ENCODE measurements at regions not wholly inside any gene's neighbourhood (a gene's known extent, or its start where the extent isn't known, plus 50 kb on each side); places are given as distances from the start of the nearest gene placed in this dataset.

DNA sequence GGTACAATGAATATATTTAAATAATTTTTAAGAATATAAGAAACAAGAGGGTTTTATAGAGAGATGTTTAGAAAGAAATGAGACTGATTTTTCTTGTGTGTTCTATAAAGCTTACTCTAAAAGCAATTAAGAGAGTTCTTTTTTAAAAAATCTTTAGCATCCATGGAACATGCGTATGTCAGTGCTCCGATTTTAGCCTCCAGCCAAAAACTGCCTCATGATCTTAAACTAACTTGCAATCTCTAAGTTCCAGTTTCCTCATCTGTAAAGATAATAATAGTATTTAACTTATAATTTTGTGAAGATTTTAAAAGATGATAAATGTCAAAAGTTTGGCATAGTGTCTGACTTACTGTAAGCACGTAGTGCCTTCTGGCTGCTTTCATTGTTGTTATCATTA, 448.7 kb downstream of the EPHA4 start:
- H3K4me1 ChIP-seq, result no peaks in the 10 kb centered on the region
- no peak overlapping the region for H3K4me3 ChIP-seq
- no peak for TF ChIP-seq POLR2A (IDR thresholded peaks at IDR 0.05)
- TF ChIP-seq, protein P1, sequence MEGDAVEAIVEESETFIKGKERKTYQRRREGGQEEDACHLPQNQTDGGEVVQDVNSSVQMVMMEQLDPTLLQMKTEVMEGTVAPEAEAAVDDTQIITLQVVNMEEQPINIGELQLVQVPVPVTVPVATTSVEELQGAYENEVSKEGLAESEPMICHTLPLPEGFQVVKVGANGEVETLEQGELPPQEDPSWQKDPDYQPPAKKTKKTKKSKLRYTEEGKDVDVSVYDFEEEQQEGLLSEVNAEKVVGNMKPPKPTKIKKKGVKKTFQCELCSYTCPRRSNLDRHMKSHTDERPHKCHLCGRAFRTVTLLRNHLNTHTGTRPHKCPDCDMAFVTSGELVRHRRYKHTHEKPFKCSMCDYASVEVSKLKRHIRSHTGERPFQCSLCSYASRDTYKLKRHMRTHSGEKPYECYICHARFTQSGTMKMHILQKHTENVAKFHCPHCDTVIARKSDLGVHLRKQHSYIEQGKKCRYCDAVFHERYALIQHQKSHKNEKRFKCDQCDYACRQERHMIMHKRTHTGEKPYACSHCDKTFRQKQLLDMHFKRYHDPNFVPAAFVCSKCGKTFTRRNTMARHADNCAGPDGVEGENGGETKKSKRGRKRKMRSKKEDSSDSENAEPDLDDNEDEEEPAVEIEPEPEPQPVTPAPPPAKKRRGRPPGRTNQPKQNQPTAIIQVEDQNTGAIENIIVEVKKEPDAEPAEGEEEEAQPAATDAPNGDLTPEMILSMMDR (IDR thresholded peaks at IDR 0.05), result no peak
- DNase-seq (ENCODE audit: low spot score in 2 of 2), result no peak
- intact Hi-C loops (cut with DNase I; ENCODE audit: low total_unique reads), result loop anchor here (5.0 kb wide), 1 partner anchor 626 kb away; no protein-coding TSS in a partner anchor
- no peaks in the 10 kb centered on the region for H3K27me3 ChIP-seq
- H3K9me3 ChIP-seq, result peaks cover 6 to 8% of the 10 kb centered on the region in 2 donors
- no peaks in the 10 kb centered on the region for H3K36me3 ChIP-seq
- H3K27ac ChIP-seq, result no peak overlapping the region

GRCh38 chr2:221124532-221125240, 447.4 kb downstream of the EPHA4 start:
- TF ChIP-seq, protein P1 (IDR thresholded peaks at IDR 0.05), result no peak
- TF ChIP-seq POLR2A (IDR thresholded peaks at IDR 0.05), result no peak
- no peak for TF ChIP-seq POLR2AphosphoS5 (IDR thresholded peaks at IDR 0.05)
- Histone ChIP-seq H3K9me3 (peaks cover 6 to 8% of the 10 kb centered on the region in 2 donors), H3K4me3 (peak overlapping the region in 2 of 3 donors; percentile 30 to 53), H3K27ac (peak overlapping the region; percentile 46 to 52), H3K4me1 (no peaks in the 10 kb centered on the region), H3K27me3 (no peaks in the 10 kb centered on the region), H3K36me3 (no peaks in the 10 kb centered on the region)
- intact Hi-C loops (cut with DNase I; ENCODE audit: low total_unique reads), result loop anchor here (5.0 kb wide), 1 partner anchor 627 kb away; no protein-coding TSS in a partner anchor
- peak in 1 of 2 donors; percentile 78 for DNase-seq (ENCODE audit: low spot score in 2 of 2)

- Histone ChIP-seq H3K36me3 (no peaks in the 10 kb centered on the region), H3K4me1 (no peaks in the 10 kb centered on the region), H3K27me3 (no peaks in the 10 kb centered on the region), H3K27ac (no peak overlapping the region), H3K9me3 (peaks cover 6 to 8% of the 10 kb centered on the region in 2 donors), H3K4me3 (no peak overlapping the region)
- no peak for DNase-seq (ENCODE audit: low spot score in 2 of 2)
- intact Hi-C loops (cut with DNase I; ENCODE audit: low total_unique reads), result no loop called here
- TF ChIP-seq, protein P1 (IDR thresholded peaks at IDR 0.05), result no peak
- TF ChIP-seq POLR2AphosphoS5 (IDR thresholded peaks at IDR 0.05), result no peak
- no peak for TF ChIP-seq POLR2A (IDR thresholded peaks at IDR 0.05)
Measured at GRCh38 chr2:221125691-221126090, 446.4 kb downstream of the EPHA4 start.

- Histone ChIP-seq H3K36me3 (no peaks in the 10 kb centered on the region), H3K9me3 (peaks cover 6 to 8% of the 10 kb centered on the region in 2 donors), H3K4me1 (no peaks in the 10 kb centered on the region), H3K27ac (no peak overlapping the region), H3K27me3 (no peaks in the 10 kb centered on the region), H3K4me3 (no peak overlapping the region)
- intact Hi-C loops (cut with DNase I; ENCODE audit: low total_unique reads), result no loop called here
- DNase-seq (ENCODE audit: low spot score in 2 of 2), result no peak
- TF ChIP-seq POLR2AphosphoS5 (IDR thresholded peaks at IDR 0.05) (no peak), POLR2A (IDR thresholded peaks at IDR 0.05) (no peak)
- TF ChIP-seq, protein P1 (IDR thresholded peaks at IDR 0.05), result no peak
Measured at GRCh38 chr2:221129657-221130056, 442.4 kb downstream of the EPHA4 start.

- TF ChIP-seq, protein P1 (IDR thresholded peaks at IDR 0.05), result no peak
- Histone ChIP-seq H3K36me3 (no peaks in the 10 kb centered on the region), H3K9me3 (peaks cover 6 to 8% of the 10 kb centered on the region in 2 donors), H3K4me1 (no peaks in the 10 kb centered on the region), H3K27me3 (no peaks in the 10 kb centered on the region), H3K4me3 (no peak overlapping the region), H3K27ac (no peak overlapping the region)
- intact Hi-C loops (cut with DNase I; ENCODE audit: low total_unique reads), result no loop called here
- no peak for DNase-seq (ENCODE audit: low spot score in 2 of 2)
Measured at GRCh38 chr2:221130431-221130830, 441.7 kb downstream of the EPHA4 start.

Measured in breast epithelium (tissue), 4 donors.